GM12865 (cell line): ENCODE measurements at regions not wholly inside any gene's neighbourhood (a gene's known extent, or its start where the extent isn't known, plus 50 kb on each side); places are given as distances from the start of the nearest gene placed in this dataset.
"Not testable (repeated sequence)": the region's sequence is repeated elsewhere in the genome, so short reads cannot be mapped to it uniquely, and the experiment has no call there.

Experiments used
- DNase-seq: peaks from one replicate; pipeline ENCODE4 v3.0.0; 2010; ENCODE audit warnings: low read depth
- H3K4me3 ChIP-seq: 2 replicates; pipeline ENCODE4 v1.5.1; 2011; ENCODE audit warnings: mild to moderate bottlenecking, low read depth, low read length, control low read depth
- TF ChIP-seq, protein P1 (sequence below): IDR thresholded peaks from 2 replicates; pipeline ENCODE4 v1.5.1; 2011; ENCODE audit warnings: low read length, control low read depth, low read depth, inconsistent platforms; ENCODE audit not compliant: insufficient read depth; ENCODE audit errors: missing control alignments

DNA sequence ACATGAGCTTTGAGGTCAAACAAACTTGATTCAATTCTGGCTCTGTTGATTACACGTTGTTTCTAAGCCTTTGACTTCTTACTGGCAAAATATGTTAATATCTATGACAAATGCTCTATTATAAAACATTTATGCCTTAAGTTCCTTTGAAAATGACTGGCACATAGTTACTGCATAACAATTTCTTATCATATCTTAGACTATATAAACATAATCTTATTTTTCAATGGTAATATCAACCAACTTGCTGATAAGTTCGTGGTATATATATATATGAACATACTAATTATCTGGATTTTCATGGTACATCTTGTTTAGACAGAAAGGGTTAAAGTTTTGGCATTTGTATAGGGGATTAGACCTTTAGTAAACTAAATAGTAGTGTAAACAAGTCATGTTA lies 645.6 kb upstream of the ZNF804A start:
- no peak overlapping the region for H3K4me3 ChIP-seq
- TF ChIP-seq, protein P1, sequence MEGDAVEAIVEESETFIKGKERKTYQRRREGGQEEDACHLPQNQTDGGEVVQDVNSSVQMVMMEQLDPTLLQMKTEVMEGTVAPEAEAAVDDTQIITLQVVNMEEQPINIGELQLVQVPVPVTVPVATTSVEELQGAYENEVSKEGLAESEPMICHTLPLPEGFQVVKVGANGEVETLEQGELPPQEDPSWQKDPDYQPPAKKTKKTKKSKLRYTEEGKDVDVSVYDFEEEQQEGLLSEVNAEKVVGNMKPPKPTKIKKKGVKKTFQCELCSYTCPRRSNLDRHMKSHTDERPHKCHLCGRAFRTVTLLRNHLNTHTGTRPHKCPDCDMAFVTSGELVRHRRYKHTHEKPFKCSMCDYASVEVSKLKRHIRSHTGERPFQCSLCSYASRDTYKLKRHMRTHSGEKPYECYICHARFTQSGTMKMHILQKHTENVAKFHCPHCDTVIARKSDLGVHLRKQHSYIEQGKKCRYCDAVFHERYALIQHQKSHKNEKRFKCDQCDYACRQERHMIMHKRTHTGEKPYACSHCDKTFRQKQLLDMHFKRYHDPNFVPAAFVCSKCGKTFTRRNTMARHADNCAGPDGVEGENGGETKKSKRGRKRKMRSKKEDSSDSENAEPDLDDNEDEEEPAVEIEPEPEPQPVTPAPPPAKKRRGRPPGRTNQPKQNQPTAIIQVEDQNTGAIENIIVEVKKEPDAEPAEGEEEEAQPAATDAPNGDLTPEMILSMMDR: no peak
- DNase-seq: no peak

DNA sequence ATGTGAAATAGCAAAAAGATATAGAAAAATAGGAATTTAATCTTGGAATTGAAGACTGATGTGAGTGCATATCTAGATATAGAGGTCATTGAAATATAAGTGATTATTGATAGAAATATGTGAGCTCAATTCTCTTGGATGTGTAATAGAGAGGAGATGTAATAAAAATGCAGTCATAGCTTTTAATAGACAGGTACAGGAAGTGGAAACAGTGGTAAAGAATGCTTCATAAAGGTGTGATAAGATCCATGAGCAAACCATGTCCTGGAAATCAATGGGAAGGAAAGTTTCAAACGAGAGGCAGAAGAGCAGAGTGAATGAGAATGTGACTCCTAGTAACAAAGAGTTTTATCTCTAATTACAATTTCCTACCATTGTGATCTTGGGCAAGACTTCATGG lies 634.7 kb upstream of the ZNF804A start:
- TF ChIP-seq, protein P1: no peak
- DNase-seq: no peak
- no peak overlapping the region for H3K4me3 ChIP-seq

DNA sequence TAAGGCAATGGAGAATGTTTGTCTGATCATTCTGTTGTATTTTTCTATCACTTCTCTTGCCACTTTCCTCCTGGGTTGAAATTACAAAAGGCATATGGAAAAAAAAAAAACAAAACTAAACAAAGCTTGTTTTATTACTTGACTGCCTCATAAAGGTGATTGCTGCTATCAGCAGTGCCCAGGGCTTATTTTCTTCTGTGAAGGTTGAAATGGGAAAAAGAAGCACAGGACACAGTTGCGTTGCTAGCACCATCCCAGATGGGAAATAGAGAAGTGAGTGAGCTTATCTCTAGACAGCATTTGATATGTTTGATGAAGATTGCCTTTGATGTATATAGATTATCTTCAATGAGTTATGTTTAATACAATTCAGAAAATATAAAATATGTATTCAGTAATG lies 633.8 kb upstream of the ZNF804A start:
- TF ChIP-seq, protein P1: no peak
- DNase-seq: no peak

DNA sequence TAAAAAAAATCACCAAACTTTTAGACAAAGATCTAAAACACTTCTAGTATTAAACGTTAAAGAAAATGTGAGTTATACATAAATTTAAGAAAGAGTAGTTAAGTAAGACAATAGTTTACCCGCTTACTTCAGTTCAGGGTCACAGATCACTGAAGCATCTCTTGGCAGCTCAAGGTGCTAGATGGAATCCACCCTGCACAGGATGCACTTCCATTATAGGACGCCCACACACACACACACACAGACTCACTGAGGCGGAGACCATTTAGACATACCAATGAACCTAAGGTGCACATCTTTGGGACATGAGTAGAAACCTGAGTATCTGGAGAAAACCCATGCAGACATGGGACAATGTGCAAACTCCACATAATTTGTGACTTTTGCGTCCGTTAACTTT lies 630.6 kb upstream of the ZNF804A start:
- TF ChIP-seq, protein P1: no peak
- DNase-seq: peak; percentile 13
- no peak overlapping the region for H3K4me3 ChIP-seq

More for the DNA sequence above, 633.8 kb upstream of the ZNF804A start:
- H3K4me3 ChIP-seq: no peak overlapping the region

DNA sequence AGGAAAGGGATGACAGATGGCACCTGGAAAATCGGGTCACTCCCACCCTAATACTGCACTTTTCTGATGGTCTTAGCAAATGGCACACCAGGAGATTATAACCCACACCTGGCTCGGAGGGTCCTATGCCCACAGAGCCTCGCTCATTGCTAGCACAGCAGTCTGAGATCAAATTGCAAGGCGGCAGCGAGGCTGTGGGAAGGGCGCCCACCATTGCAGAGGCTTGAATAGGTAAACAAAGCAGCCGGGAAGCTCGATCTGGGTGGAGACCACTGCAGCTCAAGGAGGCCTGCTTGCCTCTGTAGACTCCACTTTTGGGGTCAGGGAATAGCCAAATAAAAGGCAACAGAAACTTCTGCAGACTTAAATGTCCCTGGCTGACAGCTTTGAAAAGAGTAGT lies 622.7 kb upstream of the ZNF804A start:
- H3K4me3 ChIP-seq, DNase-seq: not testable (repeated sequence)

DNA sequence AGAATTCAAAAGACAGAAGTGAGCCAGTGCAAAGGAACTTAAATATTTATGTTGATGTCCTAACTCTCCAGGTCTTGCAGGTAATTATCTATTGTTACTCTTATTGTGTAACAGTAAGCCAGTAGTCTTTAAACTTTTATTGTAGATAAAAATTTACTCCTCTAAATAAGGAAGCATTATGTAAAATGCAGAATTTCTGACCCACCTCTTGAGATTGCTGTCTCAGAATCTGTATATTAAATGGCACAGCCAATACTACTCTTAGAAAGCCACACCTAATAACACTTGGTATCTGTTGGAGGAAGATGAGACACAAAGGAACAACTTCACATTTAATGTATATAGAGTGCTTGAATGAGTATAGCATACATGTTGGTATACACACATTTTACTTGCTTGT lies 613.5 kb upstream of the ZNF804A start:
- TF ChIP-seq, protein P1: no peak
- no peak overlapping the region for H3K4me3 ChIP-seq
- DNase-seq: no peak

DNA sequence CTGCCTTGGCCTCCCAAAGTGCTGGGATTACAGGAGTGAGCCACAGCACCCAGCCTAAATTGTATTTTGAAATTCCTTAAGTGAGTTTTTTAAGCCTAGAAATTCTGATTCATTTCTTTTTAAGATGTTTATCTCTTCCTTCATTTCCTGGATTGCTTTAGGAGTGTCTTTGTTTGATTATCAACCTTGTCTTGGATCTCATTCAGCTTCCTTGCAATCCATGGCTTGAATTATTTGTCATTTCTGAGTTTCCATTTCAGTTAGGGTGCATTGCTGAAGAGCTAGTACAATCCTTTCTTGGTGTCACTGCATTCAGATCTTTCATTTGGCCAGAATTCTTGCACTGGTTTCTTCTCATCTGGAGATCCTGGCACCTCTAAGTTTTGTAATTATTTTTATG lies 606.4 kb upstream of the ZNF804A start:
- no peak for DNase-seq
- TF ChIP-seq, protein P1: no peak

More for the DNA sequence above, 606.4 kb upstream of the ZNF804A start:
- H3K4me3 ChIP-seq: no peak overlapping the region
